ENCODE measurements at regions not wholly inside any gene's neighbourhood (a gene's known extent, or its start where the extent isn't known, plus 50 kb on each side); places are given as distances from the start of the nearest gene placed in this dataset.
"Not testable (repeated sequence)": the region's sequence is repeated elsewhere in the genome, so short reads cannot be mapped to it uniquely, and the experiment has no call there.

DNA sequence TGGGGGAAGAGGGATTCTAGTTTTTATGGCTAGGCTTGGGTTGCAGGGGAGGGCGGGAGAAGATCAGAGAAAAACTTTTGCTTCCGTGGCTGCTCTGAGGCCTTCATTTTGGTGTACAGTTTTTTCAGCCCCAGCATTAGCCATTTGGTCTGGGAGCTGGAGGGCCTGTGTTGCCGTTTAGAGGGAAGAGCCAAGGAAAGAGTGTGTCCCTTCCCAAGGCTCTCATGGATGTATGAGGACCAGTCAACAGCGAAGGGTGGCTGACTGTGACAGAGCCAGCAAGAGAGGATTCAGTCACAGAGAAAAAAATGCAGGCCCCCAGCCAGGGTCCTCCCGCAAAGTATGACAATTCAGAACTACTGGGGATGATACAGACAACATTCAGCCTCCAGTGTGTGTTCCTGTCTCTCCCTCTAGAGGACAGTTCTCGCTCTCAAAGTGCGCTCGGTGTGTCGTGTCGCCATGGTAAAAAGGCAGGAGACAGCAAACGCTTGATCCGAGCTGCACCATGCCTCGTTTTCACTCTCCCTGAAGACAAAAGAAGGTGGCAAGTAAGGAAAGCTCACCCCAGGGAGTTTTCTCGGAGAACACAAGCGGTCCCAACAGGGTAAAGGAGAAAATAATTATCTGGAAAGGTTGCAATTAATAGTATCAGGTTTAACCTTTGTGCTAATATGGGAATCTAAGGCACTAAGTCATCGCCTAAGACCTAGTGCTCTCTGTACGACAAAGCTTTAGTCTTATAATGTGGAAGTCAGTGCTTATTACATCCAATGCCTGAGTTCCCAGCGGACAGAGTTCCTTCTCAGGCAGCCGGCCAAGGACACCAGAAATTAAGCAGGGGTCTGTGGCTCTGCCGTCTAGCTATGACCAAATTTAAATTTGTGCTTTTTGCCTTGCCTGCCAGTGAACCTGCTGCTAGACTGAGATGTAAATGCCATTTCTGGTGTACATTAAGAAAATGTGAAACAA is 157.3 kb upstream of the PLXNC1 start:
- Histone ChIP-seq H3K36me3 (no peaks in the 10 kb centered on the region), H3K4me3 (no peak overlapping the region), H3K27ac (no peak overlapping the region), H3K9me3 (replicated peaks in 1 of 11) (peaks cover 0 to 9% (median 3%) of the 10 kb centered on the region in 11 experiments; a peak in 2 of 22 replicates), H3K27me3 (no peaks in the 10 kb centered on the region), H3K4me1 (peaks cover 0 to 11% (median 5%) of the 10 kb centered on the region in 10 experiments; a peak in 5 of 20 replicates), H3K9ac (no peak overlapping the region), H4K20me1 (no peaks in the 10 kb centered on the region), H3K4me2 (no peak overlapping the region)
- no peak for TF ChIP-seq Cebpa-rat (IDR thresholded peaks at IDR 0.05)

DNA sequence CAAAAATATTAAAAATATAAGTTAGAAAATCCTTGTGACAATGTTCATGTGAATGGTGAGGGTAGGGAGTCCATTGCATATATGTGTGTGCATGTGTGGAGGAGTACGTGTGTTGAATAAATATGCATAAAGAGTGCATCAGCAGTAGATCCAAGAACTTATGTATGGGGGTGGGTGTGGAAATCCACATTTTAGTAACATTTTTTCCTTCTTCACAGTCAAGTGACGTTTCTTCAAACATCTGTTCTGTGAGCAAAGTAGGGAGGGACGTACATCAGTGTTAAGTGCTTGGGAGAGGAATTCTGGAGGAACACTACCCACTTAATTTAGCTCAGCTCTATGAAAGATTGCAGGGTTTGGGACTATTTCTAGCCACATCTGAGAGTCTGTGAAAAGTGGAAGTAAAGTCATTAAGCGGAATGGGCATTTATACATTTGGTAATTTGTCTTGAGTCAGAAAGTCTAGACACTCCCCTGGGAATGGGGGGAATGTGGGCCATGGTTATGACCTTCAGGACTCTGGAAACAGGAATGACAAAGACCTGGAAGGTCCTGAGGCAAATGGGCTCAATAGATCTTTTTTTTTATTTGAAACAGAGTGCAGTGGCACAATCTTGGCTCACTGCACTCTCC is 156.4 kb upstream of the PLXNC1 start:
- Histone ChIP-seq H3K4me2 (peak overlapping the region in 6 of 11 experiments; percentile 10 to 38 (median 22); a peak in 8 of 22 replicates), H3K4me3 (no peak overlapping the region), H3K27ac (no peak overlapping the region), H3K4me1 (peaks cover 0 to 11% (median 5%) of the 10 kb centered on the region in 10 experiments; a peak in 5 of 20 replicates), H3K36me3 (no peaks in the 10 kb centered on the region), H4K20me1 (no peaks in the 10 kb centered on the region), H3K9me3 (replicated peaks in 1 of 11) (peaks cover 0 to 9% (median 3%) of the 10 kb centered on the region in 11 experiments; a peak in 2 of 22 replicates), H3K9ac (no peak overlapping the region), H3K27me3 (no peaks in the 10 kb centered on the region)
- TF ChIP-seq Cebpa-rat (IDR thresholded peaks at IDR 0.05), result no peak

DNA sequence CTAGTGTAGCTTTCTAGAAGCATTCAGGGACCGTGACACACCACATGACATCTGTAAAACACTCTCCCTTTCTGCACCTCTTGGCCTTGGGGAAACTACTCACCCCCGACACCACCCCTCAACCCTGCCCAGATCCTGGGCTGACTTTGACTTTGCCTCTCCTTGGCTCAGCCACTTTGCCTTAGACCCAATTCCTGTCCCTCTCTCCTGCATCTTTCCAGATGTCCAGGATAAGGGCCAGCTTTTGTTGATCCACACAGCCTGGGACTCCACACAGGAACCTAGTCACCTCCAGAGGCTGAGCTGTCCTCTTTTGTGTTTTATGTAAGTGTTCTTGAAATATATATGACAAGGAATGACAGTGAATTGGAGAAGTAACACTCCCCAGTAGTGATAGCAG is 153.7 kb upstream of the PLXNC1 start:
- H3K36me3 ChIP-seq, result no peaks in the 10 kb centered on the region
- no peak for TF ChIP-seq Cebpa-rat (IDR thresholded peaks at IDR 0.05)
- H3K4me2 ChIP-seq, result no peak overlapping the region

DNA sequence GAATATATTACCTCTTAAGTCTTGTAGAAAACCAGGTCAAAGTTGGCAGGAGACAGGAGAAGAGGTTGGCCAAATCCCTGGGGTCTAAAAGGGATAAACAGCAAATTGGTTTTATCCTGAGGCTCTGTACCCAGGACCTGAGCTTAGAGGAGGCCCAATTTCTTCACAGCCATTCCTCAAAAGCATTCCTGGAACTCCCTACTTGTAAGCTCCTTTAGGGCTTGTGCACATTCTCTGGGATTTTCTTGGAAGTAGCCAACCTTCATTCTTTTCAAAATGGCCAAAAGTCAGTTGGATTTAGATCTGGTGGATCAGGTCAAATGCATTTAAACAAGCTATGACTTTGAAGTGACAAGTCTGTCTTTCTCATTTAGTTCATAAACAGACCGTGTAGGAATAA is 152.1 kb upstream of the PLXNC1 start:
- Histone ChIP-seq H3K9ac (no peak overlapping the region), H3K36me3 (no peaks in the 10 kb centered on the region), H3K27me3 (no peaks in the 10 kb centered on the region), H3K4me2 (no peak overlapping the region), H3K9me3 (replicated peaks in 1 of 11) (peaks cover 7 to 22% (median 10%) of the 10 kb centered on the region in 11 experiments; a peak in 18 of 22 replicates), H3K27ac (no peak overlapping the region), H3K4me1 (peaks cover 0 to 11% (median 5%) of the 10 kb centered on the region in 10 experiments; a peak in 5 of 20 replicates), H3K4me3 (no peak overlapping the region), H4K20me1 (no peaks in the 10 kb centered on the region)
- TF ChIP-seq Cebpa-rat (IDR thresholded peaks at IDR 0.05), result no peak

More for the DNA sequence above, 153.7 kb upstream of the PLXNC1 start:
- Histone ChIP-seq H3K9me3 (replicated peaks in 1 of 11) (peaks cover 7 to 22% (median 10%) of the 10 kb centered on the region in 11 experiments; a peak in 18 of 22 replicates), H4K20me1 (no peaks in the 10 kb centered on the region), H3K27me3 (no peaks in the 10 kb centered on the region), H3K27ac (no peak overlapping the region), H3K4me1 (peaks cover 0 to 11% (median 5%) of the 10 kb centered on the region in 10 experiments; a peak in 5 of 20 replicates), H3K4me3 (no peak overlapping the region), H3K9ac (no peak overlapping the region)

DNA sequence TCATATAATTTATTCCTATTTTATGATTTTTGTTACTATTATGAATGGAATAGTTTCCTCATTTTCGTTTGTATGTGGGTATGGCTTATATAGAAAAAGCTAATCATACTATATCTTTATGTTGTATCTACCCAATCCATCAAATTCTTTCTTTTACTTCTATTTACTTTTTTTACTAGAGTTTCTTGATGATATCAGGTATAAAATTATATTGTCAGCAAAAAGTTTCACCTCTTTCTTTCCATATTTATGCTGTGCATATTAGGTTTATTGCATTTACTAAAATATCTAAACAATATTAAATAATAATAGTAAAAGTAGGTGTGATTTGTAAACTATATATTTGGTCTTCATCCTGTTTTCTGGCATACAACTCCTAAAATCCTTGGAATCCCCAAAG is 146.7 kb upstream of the PLXNC1 start:
- Histone ChIP-seq H3K9me3 (replicated peaks in 1 of 11) (peaks cover 9 to 33% (median 15%) of the 10 kb centered on the region in 11 experiments; a peak in 20 of 22 replicates), H4K20me1 (no peaks in the 10 kb centered on the region), H3K36me3 (no peaks in the 10 kb centered on the region), H3K4me3 (no peak overlapping the region), H3K4me2 (no peak overlapping the region), H3K27me3 (no peaks in the 10 kb centered on the region), H3K9ac (no peak overlapping the region), H3K4me1 (no peaks in the 10 kb centered on the region), H3K27ac (no peak overlapping the region)
- TF ChIP-seq Cebpa-rat (IDR thresholded peaks at IDR 0.05), result no peak

DNA sequence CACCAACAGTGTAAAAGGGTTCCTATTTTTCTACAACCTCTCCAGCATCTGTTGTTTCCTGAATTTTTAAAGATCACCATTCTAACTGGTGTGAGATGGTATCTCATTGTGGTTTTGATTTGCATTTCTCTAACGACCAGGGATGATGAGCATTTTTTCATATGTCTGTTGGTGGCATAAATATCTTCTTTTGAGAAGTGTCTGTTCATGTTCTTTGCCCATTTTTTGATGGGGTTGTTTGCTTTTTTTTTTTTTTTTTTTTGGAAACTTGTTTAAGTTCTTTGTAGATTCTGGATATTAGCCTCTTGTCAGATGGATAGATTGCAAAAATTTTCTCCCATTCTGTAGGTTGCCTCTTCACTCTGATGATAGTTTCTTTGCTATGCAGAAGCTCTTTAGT is 145.5 kb upstream of the PLXNC1 start:
- H3K4me3 ChIP-seq, H3K36me3 ChIP-seq, H3K27me3 ChIP-seq, H3K9ac ChIP-seq, H4K20me1 ChIP-seq, H3K27ac ChIP-seq, H3K4me1 ChIP-seq, H3K4me2 ChIP-seq: not testable (repeated sequence)
- H3K9me3 ChIP-seq (replicated peaks in 1 of 11), result peaks cover 8 to 28% (median 14%) of the 10 kb centered on the region in 11 experiments; a peak in 20 of 22 replicates

DNA sequence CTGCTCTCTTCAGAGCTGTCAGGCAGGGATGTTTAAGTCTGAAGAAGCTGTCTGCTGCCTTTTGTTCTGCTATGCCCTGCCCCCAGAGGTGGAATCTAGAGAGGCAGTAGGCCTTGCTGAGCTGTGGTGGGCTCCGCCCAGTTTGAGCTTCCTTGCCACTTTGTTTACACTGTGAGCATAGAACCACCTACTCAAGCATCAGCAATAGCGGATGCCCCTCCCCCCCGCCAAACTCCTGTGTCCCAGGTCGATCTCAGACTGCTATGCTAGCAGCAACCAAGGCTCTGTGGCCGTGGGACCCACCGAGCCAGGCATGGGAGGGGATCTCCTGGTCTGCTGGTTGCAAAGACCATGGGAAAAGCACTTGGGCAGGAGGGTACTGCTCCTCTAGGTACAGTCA is 140.5 kb upstream of the PLXNC1 start:
- H3K4me1 ChIP-seq, H3K4me3 ChIP-seq, H3K36me3 ChIP-seq, H3K9ac ChIP-seq, H3K4me2 ChIP-seq, H3K27ac ChIP-seq, H3K27me3 ChIP-seq, H4K20me1 ChIP-seq: not testable (repeated sequence)
- H3K9me3 ChIP-seq (replicated peaks in 1 of 11), result peaks cover 0 to 12% (median 7%) of the 10 kb centered on the region in 11 experiments; a peak in 10 of 22 replicates

DNA sequence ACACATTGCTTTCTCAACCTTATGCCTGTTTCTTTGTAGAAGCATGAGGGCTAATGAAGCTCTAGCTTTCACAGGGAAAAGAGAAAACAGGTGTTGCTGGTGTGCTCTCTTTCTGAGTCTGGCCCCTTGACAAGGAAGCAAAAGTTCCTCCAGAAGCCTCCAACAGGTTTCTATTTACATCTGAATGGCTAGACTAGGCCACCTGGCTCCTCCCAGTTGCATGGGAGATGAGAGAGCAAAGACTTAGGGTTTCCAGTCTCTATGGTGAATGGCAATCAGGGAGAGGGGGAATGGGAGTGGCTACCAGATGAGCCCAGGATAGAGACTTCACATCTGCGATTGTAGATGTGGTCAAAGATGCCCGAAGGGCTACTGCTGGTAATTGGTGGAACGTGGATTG is 138.1 kb upstream of the PLXNC1 start:
- Histone ChIP-seq H3K9me3 (replicated peaks in 1 of 11) (peaks cover 12 to 19% (median 14%) of the 10 kb centered on the region in 11 experiments; a peak in 20 of 22 replicates), H3K9ac (no peak overlapping the region), H3K4me1 (peaks cover 0 to 23% (median 5%) of the 10 kb centered on the region in 10 experiments; a peak in 10 of 20 replicates), H4K20me1 (no peaks in the 10 kb centered on the region), H3K27ac (no peak overlapping the region), H3K27me3 (no peaks in the 10 kb centered on the region), H3K4me3 (no peak overlapping the region), H3K4me2 (no peak overlapping the region), H3K36me3 (no peaks in the 10 kb centered on the region)
- no peak for TF ChIP-seq Cebpa-rat (IDR thresholded peaks at IDR 0.05)

DNA sequence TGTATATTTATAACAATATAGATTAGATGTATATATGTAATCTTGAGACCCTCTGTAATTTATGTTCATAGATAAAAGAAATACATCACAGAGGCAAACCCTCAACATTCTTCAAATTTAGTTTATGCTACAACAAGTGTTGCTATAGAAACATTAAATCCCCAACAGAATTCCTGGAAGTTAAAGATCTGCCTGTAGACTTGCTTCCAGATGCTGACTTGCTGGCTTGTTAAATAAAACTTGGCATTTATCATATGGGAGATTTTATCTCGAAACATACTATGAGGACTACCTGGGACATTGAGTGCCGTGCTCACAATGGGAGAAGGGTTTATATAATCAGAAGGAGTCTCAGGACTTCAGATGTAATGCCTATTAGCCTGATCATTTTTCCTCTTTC is 136.3 kb upstream of the PLXNC1 start:
- peak overlapping the region in 4 of 11 experiments; percentile 41 to 62 (median 52); a peak in 7 of 22 replicates for H3K4me2 ChIP-seq
- no peaks in the 10 kb centered on the region for H4K20me1 ChIP-seq
- H3K27me3 ChIP-seq, result no peaks in the 10 kb centered on the region
- H3K36me3 ChIP-seq, result no peaks in the 10 kb centered on the region
- H3K4me1 ChIP-seq, result peaks cover 0 to 23% (median 5%) of the 10 kb centered on the region in 10 experiments; a peak in 10 of 20 replicates
- peak overlapping the region in 2 of 11 experiments; percentile 43; a peak in 1 of 22 replicates for H3K27ac ChIP-seq
- H3K9ac ChIP-seq, result no peak overlapping the region
- peaks cover 30 to 37% (median 31%) of the 10 kb centered on the region in 11 experiments for H3K9me3 ChIP-seq (replicated peaks in 1 of 11)
- no peak overlapping the region for H3K4me3 ChIP-seq
- no peak for TF ChIP-seq Cebpa-rat (IDR thresholded peaks at IDR 0.05)

Data from BLaER1 treated with 17β-estradiol and CSF1 and Interleukin-3, amounts not matched to agents 10 nM and 100 nM (cell line).